ENCODE measurements at regions not wholly inside any gene's neighbourhood (a gene's known extent, or its start where the extent isn't known, plus 50 kb on each side); places are given as distances from the start of the nearest gene placed in this dataset.

- Histone ChIP-seq H3K4me3 (no peak overlapping the region), H3K36me3 (ENCODE audit: control insufficient read depth in 4 of 4, insufficient read depth in 4 of 4, low read length in 4 of 4) (no peaks in the 10 kb centered on the region), H3K4me1 (ENCODE audit: control insufficient read depth in 5 of 5, insufficient read depth in 5 of 5, low read length in 5 of 5) (no peaks in the 10 kb centered on the region), H3K27ac (ENCODE audit: low read depth in 1 of 2, low read length in 1 of 2) (no peak overlapping the region), H3K9ac (ENCODE audit: insufficient read depth in 1 of 2, low read length in 2 of 2) (no peak overlapping the region), H3K27me3 (ENCODE audit: control insufficient read depth in 3 of 3, insufficient read depth in 3 of 3, low read length in 2 of 3) (no peaks in the 10 kb centered on the region), H3K9me3 (ENCODE audit: control insufficient read depth in 4 of 4, insufficient read depth in 3 of 4, low read length in 3 of 4) (peaks cover 0 to 9% (median 5%) of the 10 kb centered on the region in 4 donors)
- no peak for TF ChIP-seq CTCF (IDR thresholded peaks at IDR 0.05; ENCODE audit: control extremely low read depth, extremely low read depth)
- ATAC-seq (ENCODE audit: insufficient read depth, low FRiP score) (no peak), DNase-seq (no peak)
- 90 to 93% methylated on average over 1 of the region's 1 CpG for WGBS, 2 donors
These were observed 476.1 kb upstream of the DPP6 start for GRCh38 chr7:153576096-153576495.

- TF ChIP-seq CTCF (IDR thresholded peaks at IDR 0.05; ENCODE audit: control extremely low read depth, extremely low read depth): no peak
- Histone ChIP-seq H3K4me1 (ENCODE audit: control insufficient read depth in 5 of 5, insufficient read depth in 5 of 5, low read length in 5 of 5) (no peaks in the 10 kb centered on the region), H3K9me3 (ENCODE audit: control insufficient read depth in 4 of 4, insufficient read depth in 3 of 4, low read length in 3 of 4) (peaks cover 0 to 5% (median 4%) of the 10 kb centered on the region in 4 donors), H3K9ac (ENCODE audit: insufficient read depth in 1 of 2, low read length in 2 of 2) (no peak overlapping the region), H3K36me3 (ENCODE audit: control insufficient read depth in 4 of 4, insufficient read depth in 4 of 4, low read length in 4 of 4) (no peaks in the 10 kb centered on the region), H3K27me3 (ENCODE audit: control insufficient read depth in 3 of 3, insufficient read depth in 3 of 3, low read length in 2 of 3) (no peaks in the 10 kb centered on the region), H3K4me3 (no peak overlapping the region), H3K27ac (ENCODE audit: low read depth in 1 of 2, low read length in 1 of 2) (no peak overlapping the region)
- ATAC-seq (ENCODE audit: insufficient read depth, low FRiP score) (no peak), DNase-seq (peak in 1 of 3 donors; percentile 1)
- 73 to 74% methylated on average over 3 of the region's 3 CpGs for WGBS, 2 donors
These were observed 470.8 kb upstream of the DPP6 start for GRCh38 chr7:153581419-153581818.

- H3K36me3 ChIP-seq (ENCODE audit: control insufficient read depth in 4 of 4, insufficient read depth in 4 of 4, low read length in 4 of 4): no peaks in the 10 kb centered on the region
- peaks cover 0 to 3% (median 1%) of the 10 kb centered on the region in 4 donors for H3K9me3 ChIP-seq (ENCODE audit: control insufficient read depth in 4 of 4, insufficient read depth in 3 of 4, low read length in 3 of 4)
- DNase-seq (no peak), ATAC-seq (ENCODE audit: insufficient read depth, low FRiP score) (no peak)
- H3K27me3 ChIP-seq (ENCODE audit: control insufficient read depth in 3 of 3, insufficient read depth in 3 of 3, low read length in 2 of 3): no peaks in the 10 kb centered on the region
- 78 to 83% methylated on average over 3 of the region's 3 CpGs for WGBS, 2 donors
- H3K4me3 ChIP-seq: no peak overlapping the region
- TF ChIP-seq CTCF (IDR thresholded peaks at IDR 0.05; ENCODE audit: control extremely low read depth, extremely low read depth): no peak
- no peak overlapping the region for H3K27ac ChIP-seq (ENCODE audit: low read depth in 1 of 2, low read length in 1 of 2)
- no peak overlapping the region for H3K9ac ChIP-seq (ENCODE audit: insufficient read depth in 1 of 2, low read length in 2 of 2)
- no peaks in the 10 kb centered on the region for H3K4me1 ChIP-seq (ENCODE audit: control insufficient read depth in 5 of 5, insufficient read depth in 5 of 5, low read length in 5 of 5)
These were observed 468.1 kb upstream of the DPP6 start for GRCh38 chr7:153584132-153584531.

- Histone ChIP-seq H3K9me3 (ENCODE audit: control insufficient read depth in 4 of 4, insufficient read depth in 3 of 4, low read length in 3 of 4) (peaks cover 0 to 3% (median under 1%) of the 10 kb centered on the region in 4 donors), H3K27me3 (ENCODE audit: control insufficient read depth in 3 of 3, insufficient read depth in 3 of 3, low read length in 2 of 3) (no peaks in the 10 kb centered on the region), H3K9ac (ENCODE audit: insufficient read depth in 1 of 2, low read length in 2 of 2) (no peak overlapping the region), H3K4me3 (no peak overlapping the region), H3K4me1 (ENCODE audit: control insufficient read depth in 5 of 5, insufficient read depth in 5 of 5, low read length in 5 of 5) (no peaks in the 10 kb centered on the region), H3K36me3 (ENCODE audit: control insufficient read depth in 4 of 4, insufficient read depth in 4 of 4, low read length in 4 of 4) (no peaks in the 10 kb centered on the region), H3K27ac (ENCODE audit: low read depth in 1 of 2, low read length in 1 of 2) (no peak overlapping the region)
- no peak for TF ChIP-seq CTCF (IDR thresholded peaks at IDR 0.05; ENCODE audit: control extremely low read depth, extremely low read depth)
- ATAC-seq (ENCODE audit: insufficient read depth, low FRiP score) (no peak), DNase-seq (no peak)
- 71 to 83% methylated on average over 5 of the region's 5 CpGs for WGBS, 2 donors
These were observed 463.6 kb upstream of the DPP6 start for GRCh38 chr7:153588586-153588985.

Data from lung (tissue), 11 donors.